ENCODE measurements at regions not wholly inside any gene's neighbourhood (a gene's known extent, or its start where the extent isn't known, plus 50 kb on each side); places are given as distances from the start of the nearest gene placed in this dataset.

DNA sequence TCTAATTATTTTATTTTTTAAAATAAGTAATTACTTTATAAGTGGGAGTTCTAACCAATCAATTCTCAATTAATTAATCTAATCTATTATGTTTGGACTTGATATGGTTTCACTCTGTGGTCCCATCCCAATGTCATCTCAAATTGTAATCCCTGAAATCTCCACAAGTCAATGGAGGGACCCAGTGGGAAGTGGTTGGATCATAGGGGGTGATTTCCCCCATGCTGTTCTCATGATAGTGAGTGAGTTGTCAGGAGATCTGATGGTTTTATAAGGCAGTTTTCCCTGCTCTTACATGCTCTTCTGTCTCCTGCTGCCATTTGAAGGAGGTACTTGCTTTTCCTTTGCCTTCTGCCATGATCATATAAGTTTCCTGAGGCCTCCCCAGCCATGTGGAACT is 836.1 kb downstream of the GALC start:
- TF ChIP-seq, protein P1, sequence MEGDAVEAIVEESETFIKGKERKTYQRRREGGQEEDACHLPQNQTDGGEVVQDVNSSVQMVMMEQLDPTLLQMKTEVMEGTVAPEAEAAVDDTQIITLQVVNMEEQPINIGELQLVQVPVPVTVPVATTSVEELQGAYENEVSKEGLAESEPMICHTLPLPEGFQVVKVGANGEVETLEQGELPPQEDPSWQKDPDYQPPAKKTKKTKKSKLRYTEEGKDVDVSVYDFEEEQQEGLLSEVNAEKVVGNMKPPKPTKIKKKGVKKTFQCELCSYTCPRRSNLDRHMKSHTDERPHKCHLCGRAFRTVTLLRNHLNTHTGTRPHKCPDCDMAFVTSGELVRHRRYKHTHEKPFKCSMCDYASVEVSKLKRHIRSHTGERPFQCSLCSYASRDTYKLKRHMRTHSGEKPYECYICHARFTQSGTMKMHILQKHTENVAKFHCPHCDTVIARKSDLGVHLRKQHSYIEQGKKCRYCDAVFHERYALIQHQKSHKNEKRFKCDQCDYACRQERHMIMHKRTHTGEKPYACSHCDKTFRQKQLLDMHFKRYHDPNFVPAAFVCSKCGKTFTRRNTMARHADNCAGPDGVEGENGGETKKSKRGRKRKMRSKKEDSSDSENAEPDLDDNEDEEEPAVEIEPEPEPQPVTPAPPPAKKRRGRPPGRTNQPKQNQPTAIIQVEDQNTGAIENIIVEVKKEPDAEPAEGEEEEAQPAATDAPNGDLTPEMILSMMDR (IDR thresholded peaks at IDR 0.05): no peak
- TF ChIP-seq EP300 (IDR thresholded peaks at IDR 0.05): no peak
